Central memory CD4-positive, alpha-beta T cell (primary cell): ENCODE measurements at regions not wholly inside any gene's neighbourhood (a gene's known extent, or its start where the extent isn't known, plus 50 kb on each side); places are given as distances from the start of the nearest gene placed in this dataset.
"Not testable (repeated sequence)": the region's sequence is repeated elsewhere in the genome, so short reads cannot be mapped to it uniquely, and the experiment has no call there.

ENCODE experiments used
- DNase-seq: peaks from one replicate; pipeline ENCODE4 v3.0.0; 2022

GRCh38 chr20:17872959-17873358, 95.6 kb downstream of the SNX5 start:
- no peak for DNase-seq

- no peak for DNase-seq
Measured at GRCh38 chr20:17872434-17872833, 96.2 kb downstream of the SNX5 start.

- DNase-seq: no peak
Measured at GRCh38 chr20:17871886-17872285, 96.7 kb downstream of the SNX5 start.

GRCh38 chr20:17871181-17871580, 97.4 kb downstream of the SNX5 start:
- no peak for DNase-seq

GRCh38 chr20:17870086-17870740, 98.4 kb downstream of the SNX5 start:
- no peak for DNase-seq

- no peak for DNase-seq
Measured at GRCh38 chr20:17869295-17869994, 99.1 kb downstream of the SNX5 start.

- no peak for DNase-seq
Measured at GRCh38 chr20:17868700-17869231, 99.8 kb downstream of the SNX5 start.

GRCh38 chr20:17868151-17868550, 100.4 kb downstream of the SNX5 start:
- DNase-seq: no peak

- DNase-seq: no peak
Measured at GRCh38 chr20:17867131-17867925, 101.3 kb downstream of the SNX5 start.

GRCh38 chr20:17866234-17867001, 102.2 kb downstream of the SNX5 start:
- DNase-seq: no peak

- DNase-seq: no peak
Measured at GRCh38 chr20:17863577-17864292, 104.9 kb downstream of the SNX5 start.

- DNase-seq: no peak
Measured at GRCh38 chr20:17863209-17863576, 105.4 kb downstream of the SNX5 start.

- no peak for DNase-seq
Measured at GRCh38 chr20:17862171-17862570, 106.4 kb downstream of the SNX5 start.

- DNase-seq: not testable (repeated sequence)
Measured at GRCh38 chr20:17861620-17862019, 107.0 kb downstream of the SNX5 start.

GRCh38 chr20:17860301-17861197, 108.0 kb downstream of the SNX5 start:
- DNase-seq: no peak

- DNase-seq: no peak
Measured at GRCh38 chr20:17859616-17860232, 108.9 kb downstream of the SNX5 start.

GRCh38 chr20:17859002-17859615, 109.5 kb downstream of the SNX5 start:
- DNase-seq: no peak

GRCh38 chr20:17858450-17859001, 110.1 kb downstream of the SNX5 start:
- DNase-seq: no peak

- no peak for DNase-seq
Measured at GRCh38 chr20:17857639-17858449, 110.8 kb downstream of the SNX5 start.
